NT2/D1 (cell line): ENCODE measurements at regions not wholly inside any gene's neighbourhood (a gene's known extent, or its start where the extent isn't known, plus 50 kb on each side); places are given as distances from the start of the nearest gene placed in this dataset.
A peak's percentile ranks its signal among the peaks of the same experiment; 100 is the strongest.

Experiments
- DNase-seq: peaks from one replicate; pipeline ENCODE4 v3.0.0-alpha.2; 2011; ENCODE audit warnings: low read depth, low spot score
- H3K27me3 ChIP-seq: 2 replicates; pipeline ENCODE4 v1.6.0; 2011; ENCODE audit warnings: mild to moderate bottlenecking; ENCODE audit not compliant: insufficient read length, insufficient read depth
- H3K36me3 ChIP-seq: 2 replicates; pipeline ENCODE4 v1.6.1; 2011; ENCODE audit warnings: mild to moderate bottlenecking, low read length, mixed read lengths; ENCODE audit not compliant: insufficient read depth, insufficient read length
- H3K4me1 ChIP-seq: 2 replicates; pipeline ENCODE4 v1.5.1; 2011; ENCODE audit not compliant: insufficient read depth, insufficient read length
- H3K4me3 ChIP-seq: 2 replicates; pipeline ENCODE4 v1.5.1; 2011; ENCODE audit warnings: low read depth; ENCODE audit not compliant: insufficient read length
- H3K9ac ChIP-seq: 2 replicates; pipeline ENCODE4 v1.6.0; 2011; ENCODE audit warnings: low read depth; ENCODE audit not compliant: insufficient read length
- H3K9me3 ChIP-seq: 2 replicates; pipeline ENCODE4 v1.5.1; 2011; ENCODE audit warnings: mild to moderate bottlenecking, low read length; ENCODE audit not compliant: insufficient read depth
- SUZ12 ChIP-seq: IDR thresholded peaks from 2 replicates; pipeline ENCODE4 v1.6.1; 2011; ENCODE audit not compliant: insufficient read length, insufficient read depth; ENCODE audit errors: extremely low read depth
- YY1 ChIP-seq: IDR thresholded peaks from 2 replicates; pipeline ENCODE4 v1.6.1; 2011; ENCODE audit not compliant: insufficient read length, insufficient read depth
- ZNF274 ChIP-seq: IDR thresholded peaks from 2 replicates; pipeline ENCODE4 v1.6.1; 2011; ENCODE audit warnings: mild to moderate bottlenecking, low read depth, low read length

DNA sequence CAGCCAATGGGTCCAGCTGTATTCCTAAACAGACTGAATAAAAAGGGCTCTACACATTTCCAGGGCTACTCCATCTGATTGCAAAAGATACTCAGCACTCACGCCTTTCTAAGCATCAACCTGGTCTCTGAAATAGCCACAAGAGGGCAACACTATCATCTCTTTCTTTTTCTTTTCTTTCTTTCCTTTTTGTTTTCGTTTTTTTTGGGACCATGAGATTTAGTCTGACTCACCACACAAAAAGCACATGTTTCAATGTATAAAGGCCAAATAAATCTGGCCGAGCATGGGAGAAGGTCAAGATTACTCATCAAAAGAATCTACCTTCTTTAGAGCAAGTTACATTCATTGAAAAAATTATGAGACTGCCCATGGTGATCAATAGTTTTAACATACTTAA, 805.6 kb upstream of the ARGLU1 start:
- Histone ChIP-seq H3K9ac (no peak overlapping the region), H3K4me3 (no peak overlapping the region), H3K36me3 (no peaks in the 10 kb centered on the region), H3K27me3 (no peaks in the 10 kb centered on the region), H3K9me3 (no peaks in the 10 kb centered on the region), H3K4me1 (no peaks in the 10 kb centered on the region)
- DNase-seq = peak; percentile 13
- TF ChIP-seq YY1 = no peak

GRCh38 chr13:107370015-107370785, 802.3 kb upstream of the ARGLU1 start:
- TF ChIP-seq SUZ12 = no peak
- no peak for TF ChIP-seq YY1
- no peak for TF ChIP-seq ZNF274
- DNase-seq = no peak
- Histone ChIP-seq H3K36me3 (no peaks in the 10 kb centered on the region), H3K4me1 (no peaks in the 10 kb centered on the region), H3K27me3 (no peaks in the 10 kb centered on the region), H3K9ac (no peak overlapping the region), H3K9me3 (no peaks in the 10 kb centered on the region), H3K4me3 (no peak overlapping the region)

DNA sequence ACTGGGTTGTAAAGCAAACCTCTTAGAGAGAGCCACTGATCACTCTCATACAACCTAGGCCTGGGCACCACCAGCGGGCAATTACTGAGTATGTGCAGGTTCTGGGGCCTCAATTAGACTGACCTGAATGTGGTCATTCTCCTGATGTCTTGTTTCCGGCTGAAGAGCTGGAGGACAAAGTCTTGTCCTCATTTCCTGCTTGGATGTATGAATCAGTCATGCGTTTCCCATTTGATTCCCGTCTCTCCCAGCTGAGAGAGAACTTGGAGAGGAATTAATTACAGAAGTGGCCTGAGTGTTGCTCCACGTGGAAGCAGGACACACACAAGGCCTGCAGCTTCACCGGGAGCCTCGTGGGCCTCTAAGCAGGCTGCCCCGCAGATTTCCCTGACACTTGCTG, 799.3 kb upstream of the ARGLU1 start:
- Histone ChIP-seq H3K27me3 (no peaks in the 10 kb centered on the region), H3K9me3 (no peaks in the 10 kb centered on the region), H3K36me3 (no peaks in the 10 kb centered on the region), H3K9ac (no peak overlapping the region), H3K4me3 (no peak overlapping the region), H3K4me1 (no peaks in the 10 kb centered on the region)
- TF ChIP-seq YY1 (no peak), SUZ12 (no peak), ZNF274 (no peak)
- no peak for DNase-seq

DNA sequence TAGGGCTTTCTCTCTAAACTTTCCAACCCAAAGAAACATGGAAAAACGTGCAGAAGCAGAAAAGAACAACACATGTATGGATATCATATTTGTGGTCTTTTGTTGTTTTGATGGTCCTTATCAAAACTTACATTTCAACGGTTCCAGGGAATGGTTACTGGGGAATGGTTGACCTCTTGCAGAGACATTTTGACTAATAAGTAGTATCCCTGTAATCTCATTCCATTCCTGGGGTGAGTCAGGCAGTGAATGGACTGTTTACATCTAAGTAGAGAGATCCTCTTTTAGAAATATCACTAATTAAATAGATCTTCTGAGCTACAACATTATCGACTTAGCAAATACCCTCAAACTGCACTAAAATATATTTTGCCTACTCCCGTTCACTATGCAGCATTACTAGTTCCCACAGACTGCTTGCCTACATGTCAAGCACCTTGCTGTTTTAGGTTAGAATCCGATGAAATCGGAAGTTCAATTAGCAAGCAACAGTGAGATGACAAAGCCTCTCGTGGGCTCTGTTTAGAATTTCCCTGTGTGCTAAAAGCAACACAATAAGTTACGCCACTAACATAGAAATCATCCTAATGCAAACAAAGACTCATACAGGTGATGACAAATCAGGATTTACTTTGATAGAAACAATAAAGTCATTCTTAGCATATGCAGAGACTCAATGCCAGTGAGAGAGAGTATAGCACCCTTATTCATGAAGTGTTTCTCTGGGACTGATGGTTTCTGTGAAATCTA, 797.7 kb upstream of the ARGLU1 start:
- no peaks in the 10 kb centered on the region for H3K36me3 ChIP-seq
- DNase-seq = no peak
- TF ChIP-seq YY1 (no peak), SUZ12 (no peak), ZNF274 (no peak)
- H3K9me3 ChIP-seq = no peaks in the 10 kb centered on the region
- no peak overlapping the region for H3K9ac ChIP-seq
- H3K4me3 ChIP-seq = no peak overlapping the region
- H3K27me3 ChIP-seq = no peaks in the 10 kb centered on the region
- H3K4me1 ChIP-seq = no peaks in the 10 kb centered on the region

DNA sequence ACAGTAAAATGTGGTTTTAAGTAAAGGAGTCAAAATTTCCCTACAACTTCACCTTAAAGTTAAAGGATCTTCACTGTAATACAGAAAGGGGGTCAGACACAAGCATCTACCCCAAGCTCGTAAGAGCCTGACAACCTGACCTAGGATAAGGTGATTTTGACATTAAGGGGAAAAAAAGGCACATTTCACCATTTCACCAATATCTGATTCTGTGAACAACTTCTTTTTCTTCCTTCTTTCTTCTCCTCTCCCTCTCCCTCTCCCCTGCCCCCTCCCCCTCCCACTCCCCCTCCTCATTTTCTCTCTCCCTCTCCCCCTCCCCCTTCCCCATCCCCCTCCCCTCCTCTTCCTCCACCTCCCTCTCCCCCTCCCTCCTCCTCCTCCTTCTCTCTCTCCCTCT, 796.7 kb upstream of the ARGLU1 start:
- no peak for DNase-seq
- no peak overlapping the region for H3K9ac ChIP-seq
- H3K4me1 ChIP-seq = no peaks in the 10 kb centered on the region
- H3K4me3 ChIP-seq = no peak overlapping the region
- H3K27me3 ChIP-seq = no peaks in the 10 kb centered on the region
- H3K9me3 ChIP-seq = no peaks in the 10 kb centered on the region
- TF ChIP-seq ZNF274 = no peak
- TF ChIP-seq SUZ12 = no peak
- no peak for TF ChIP-seq YY1
- no peaks in the 10 kb centered on the region for H3K36me3 ChIP-seq

DNA sequence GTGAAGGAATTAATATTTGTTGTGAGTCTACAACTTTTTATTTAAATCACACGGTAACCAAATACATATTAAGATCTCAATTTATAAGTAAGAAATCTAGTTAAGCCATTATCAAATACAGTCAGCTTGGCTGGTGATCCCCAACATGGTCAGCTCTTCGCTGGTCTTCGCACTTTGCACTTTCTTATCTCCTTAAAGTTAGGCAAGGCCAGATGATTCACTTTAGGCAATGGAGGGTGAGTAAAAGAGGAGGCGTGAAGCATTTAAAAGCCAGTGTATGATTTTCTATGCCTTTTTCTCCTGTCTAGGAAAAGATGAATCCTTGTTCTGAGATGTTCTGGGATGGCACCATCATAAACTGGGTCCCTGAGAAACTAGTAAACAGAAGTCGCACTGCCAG, 793.7 kb upstream of the ARGLU1 start:
- H3K4me3 ChIP-seq = no peak overlapping the region
- TF ChIP-seq ZNF274 (no peak), YY1 (no peak), SUZ12 (no peak)
- no peaks in the 10 kb centered on the region for H3K4me1 ChIP-seq
- H3K27me3 ChIP-seq = no peaks in the 10 kb centered on the region
- no peaks in the 10 kb centered on the region for H3K36me3 ChIP-seq
- H3K9me3 ChIP-seq = no peaks in the 10 kb centered on the region
- H3K9ac ChIP-seq = no peak overlapping the region
- DNase-seq = no peak

- H3K9me3 ChIP-seq = no peaks in the 10 kb centered on the region
- no peaks in the 10 kb centered on the region for H3K4me1 ChIP-seq
- no peak for DNase-seq
Measured at GRCh38 chr13:107360010-107360409, 792.1 kb upstream of the ARGLU1 start.

More at GRCh38 chr13:107360010-107360409, 792.1 kb upstream of the ARGLU1 start:
- TF ChIP-seq YY1 (no peak), ZNF274 (no peak), SUZ12 (no peak)
- Histone ChIP-seq H3K4me3 (no peak overlapping the region), H3K27me3 (no peaks in the 10 kb centered on the region), H3K36me3 (no peaks in the 10 kb centered on the region), H3K9ac (no peak overlapping the region)
